Raji (cell line): ENCODE measurements at regions not wholly inside any gene's neighbourhood (a gene's known extent, or its start where the extent isn't known, plus 50 kb on each side); places are given as distances from the start of the nearest gene placed in this dataset.

Source experiments
- POLR2A ChIP-seq: IDR thresholded peaks from 2 replicates; pipeline ENCODE4 v1.6.1; 2011; ENCODE audit warnings: low read depth, low read length, control low read depth; ENCODE audit not compliant: insufficient read depth

DNA sequence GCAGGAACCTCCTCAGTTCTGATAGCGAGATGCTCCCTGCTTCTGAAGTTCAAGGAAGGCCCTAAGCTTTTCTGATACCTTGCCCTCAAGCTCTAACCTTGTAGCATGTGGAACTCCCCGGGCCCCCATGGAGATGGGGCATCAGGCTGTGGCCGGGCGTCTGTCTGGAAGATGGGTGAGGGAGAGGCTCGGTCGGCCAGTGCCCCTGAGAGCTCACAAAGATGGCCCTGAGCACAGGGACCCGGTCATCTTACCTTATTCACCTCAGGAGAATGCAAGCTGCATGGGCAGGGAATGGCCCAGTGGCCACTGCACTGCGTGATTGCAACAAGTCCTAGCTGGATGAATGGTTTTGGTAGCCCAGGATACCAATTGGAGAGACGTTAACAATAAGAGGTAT is 830.3 kb downstream of the TBC1D22A start:
- no peak for TF ChIP-seq POLR2A

DNA sequence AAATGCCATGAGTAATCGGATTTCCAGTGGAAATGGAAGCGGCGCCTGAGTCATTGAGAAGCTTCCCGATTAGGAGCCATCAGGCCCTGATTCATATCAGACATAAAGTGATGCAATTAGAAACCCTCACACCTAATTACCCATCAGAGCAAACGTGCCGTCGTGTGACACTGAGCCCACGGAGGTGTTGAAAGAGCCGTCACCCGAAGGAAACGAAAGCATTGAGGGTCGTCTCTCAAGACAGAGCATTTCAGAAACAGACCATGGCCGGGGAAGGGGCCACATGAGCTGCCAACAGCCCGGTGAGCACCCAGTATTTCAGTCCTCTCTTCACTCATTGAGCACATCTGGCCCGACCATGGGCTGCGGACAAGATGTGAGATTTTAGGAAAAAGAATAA is 829.3 kb downstream of the TBC1D22A start:
- TF ChIP-seq POLR2A: no peak

DNA sequence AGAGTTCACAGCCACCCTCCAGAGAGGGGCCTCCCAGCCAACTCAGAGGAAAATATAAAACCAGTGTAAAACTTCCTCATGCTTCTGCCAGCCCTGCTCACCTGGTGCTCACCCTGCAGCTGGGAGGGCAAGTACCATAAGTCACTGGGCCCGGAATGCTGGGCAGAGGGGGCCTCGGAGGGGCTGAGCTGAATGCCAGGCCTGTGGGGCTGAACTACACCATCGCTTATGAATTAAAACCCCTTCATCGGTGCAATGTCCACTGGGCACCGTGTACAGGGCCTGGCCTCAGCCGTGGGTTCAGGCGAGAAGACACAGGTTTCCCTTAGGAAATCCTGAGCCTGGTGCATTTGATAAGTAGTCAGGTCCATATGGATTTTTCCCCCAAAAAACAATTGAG is 828.6 kb downstream of the TBC1D22A start:
- TF ChIP-seq POLR2A: no peak

DNA sequence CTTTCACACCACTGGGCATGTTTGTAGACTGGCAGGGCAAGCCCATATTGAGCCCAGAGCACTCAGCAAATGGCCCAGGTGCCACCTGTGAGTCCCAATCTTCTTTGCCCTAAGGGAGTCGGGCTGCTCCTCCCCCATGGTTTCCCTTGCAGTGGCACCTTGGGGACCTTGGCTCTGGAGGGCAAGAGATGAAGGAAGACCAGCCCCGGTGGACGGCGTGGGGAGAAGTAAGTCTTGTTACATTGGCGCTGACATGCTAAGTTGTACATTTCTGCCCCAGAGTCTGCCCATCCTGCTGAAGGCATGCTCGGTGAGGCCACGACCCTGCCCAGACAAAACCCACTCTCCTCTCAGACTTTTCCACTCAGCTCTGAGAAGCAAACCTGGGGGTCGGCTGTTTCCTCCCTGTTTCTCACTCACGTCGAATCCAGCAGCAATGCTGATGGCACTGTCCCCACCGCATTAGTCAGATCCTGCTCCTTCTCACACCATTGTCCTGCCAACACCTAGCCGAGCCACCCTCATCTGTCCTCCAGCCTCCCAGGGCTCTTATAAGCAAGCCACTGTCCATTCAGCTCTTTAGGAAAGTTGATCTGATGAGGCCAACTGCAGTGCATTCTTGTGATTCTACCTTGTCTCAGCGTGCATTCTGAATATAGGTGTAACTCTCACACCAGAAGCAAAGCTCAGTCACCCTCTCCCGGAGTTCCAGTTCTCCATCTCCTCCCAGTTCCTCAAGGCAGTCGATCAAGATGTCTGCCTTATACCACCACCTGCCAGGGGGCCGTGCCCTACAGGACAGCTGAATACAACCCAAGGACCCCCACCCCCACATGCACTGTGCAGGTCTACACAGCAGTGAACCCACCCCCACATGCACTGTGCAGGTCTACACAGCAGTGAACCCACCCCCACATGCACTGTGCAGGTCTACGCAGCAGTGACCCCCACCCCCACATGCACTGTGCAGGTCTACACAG is 827.1 kb downstream of the TBC1D22A start:
- no peak for TF ChIP-seq POLR2A

DNA sequence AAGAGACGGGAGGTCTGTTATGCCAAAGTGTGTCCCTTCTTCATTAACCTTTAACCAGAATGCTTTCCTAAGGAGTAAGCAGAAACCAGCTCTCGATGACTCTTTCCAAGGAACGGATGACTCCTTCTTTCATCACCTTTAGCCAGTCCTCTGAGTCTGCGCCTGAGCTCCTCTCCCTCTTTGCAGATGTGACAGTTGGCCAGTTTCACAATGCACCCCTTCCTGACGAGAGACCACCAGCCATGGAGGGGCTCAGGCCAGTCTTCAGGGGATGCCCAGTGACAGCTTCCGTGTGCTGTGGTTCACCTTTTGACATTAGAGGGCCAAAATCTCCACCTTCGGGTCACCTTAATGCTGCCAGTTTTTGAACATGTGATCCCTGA is 826.1 kb downstream of the TBC1D22A start:
- no peak for TF ChIP-seq POLR2A

DNA sequence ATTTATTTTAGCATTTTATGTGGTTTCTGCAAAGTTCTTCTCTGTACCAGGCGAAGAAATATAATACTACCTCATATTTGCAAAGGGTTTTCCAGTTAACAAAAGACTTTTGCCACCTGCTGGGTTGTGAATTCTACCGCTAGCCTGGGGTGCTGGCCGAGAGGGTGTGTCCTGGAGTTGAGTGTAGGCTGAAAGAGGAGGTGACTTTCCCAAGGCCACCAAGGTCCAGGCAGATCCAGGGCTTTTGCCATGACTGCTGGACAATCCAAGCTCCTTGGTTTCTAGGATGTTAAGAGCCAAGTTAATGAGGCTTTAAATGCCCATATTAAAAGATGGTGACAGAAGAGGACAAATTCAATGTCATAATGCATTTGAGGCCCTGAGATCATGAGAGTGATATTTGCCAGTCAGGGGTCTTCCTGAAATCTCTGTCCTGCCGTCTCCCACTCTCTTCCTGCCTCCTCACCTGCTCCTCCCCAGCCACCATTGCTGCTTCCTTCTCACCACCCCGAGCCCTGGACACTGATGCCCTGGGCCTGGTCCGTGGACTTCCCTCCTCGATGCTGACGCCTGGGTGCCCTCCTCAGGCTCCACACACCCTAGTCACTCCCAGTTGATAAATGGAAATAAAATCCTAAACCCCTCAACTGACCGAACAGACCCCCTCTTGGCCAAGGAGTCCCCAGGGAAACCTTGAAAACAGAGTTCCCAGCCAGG is 825.6 kb downstream of the TBC1D22A start:
- TF ChIP-seq POLR2A: no peak

DNA sequence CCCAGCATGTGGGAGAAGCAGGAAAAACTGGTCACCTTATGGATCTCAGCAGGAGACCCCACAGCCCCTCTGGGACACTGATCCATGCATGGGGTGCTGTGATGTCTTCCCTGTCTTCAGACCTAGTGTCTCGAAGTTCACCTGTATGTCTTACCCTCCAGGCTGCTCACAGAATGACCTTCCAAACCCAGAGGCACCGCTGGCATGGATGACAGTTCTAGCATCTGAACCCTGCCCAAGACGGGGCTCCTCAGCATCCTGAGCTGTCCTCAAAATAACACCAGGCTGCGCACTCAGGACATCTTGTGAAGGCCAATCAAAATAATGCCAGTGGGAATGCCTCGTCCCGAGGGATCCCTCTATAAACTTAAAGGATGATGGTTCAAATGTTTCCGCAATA is 824.9 kb downstream of the TBC1D22A start:
- TF ChIP-seq POLR2A: no peak

DNA sequence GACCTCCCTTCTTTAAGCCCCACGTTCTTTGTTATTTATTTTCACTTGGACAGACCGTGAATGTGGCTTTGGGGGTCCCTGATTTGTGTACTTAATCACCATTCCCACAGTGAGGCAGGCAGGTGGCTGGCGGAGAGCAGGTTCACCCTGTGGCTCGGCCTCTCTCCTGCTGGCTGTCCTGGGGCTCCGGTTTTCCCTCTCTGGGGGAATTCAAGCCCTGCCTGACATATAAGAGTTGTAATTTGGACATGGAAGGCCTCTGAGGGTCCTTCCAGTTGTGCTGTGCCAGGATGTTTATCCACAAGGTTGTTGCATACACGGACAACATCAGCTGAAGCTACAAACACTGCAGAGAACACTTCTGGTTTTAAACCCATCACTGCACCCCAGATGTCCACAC is 824.5 kb downstream of the TBC1D22A start:
- no peak for TF ChIP-seq POLR2A

DNA sequence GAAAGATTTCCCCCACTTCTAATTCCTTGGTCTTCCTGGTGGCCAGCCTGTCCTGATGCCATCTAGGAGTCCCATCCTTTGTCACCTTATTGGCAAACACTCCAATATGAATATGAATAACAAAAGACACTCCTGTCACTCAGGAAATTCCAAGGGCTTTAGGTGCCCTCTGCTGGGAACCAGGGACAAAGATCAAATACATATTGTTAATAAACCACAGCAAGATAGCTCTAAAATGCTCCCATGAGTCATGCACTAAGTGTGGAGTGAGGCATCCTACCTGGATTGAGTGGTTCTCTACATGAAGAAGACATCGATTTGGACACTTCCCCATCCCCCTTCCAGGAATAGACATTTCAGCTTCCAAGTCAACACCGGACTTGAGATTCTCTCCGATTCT is 823.6 kb downstream of the TBC1D22A start:
- no peak for TF ChIP-seq POLR2A

DNA sequence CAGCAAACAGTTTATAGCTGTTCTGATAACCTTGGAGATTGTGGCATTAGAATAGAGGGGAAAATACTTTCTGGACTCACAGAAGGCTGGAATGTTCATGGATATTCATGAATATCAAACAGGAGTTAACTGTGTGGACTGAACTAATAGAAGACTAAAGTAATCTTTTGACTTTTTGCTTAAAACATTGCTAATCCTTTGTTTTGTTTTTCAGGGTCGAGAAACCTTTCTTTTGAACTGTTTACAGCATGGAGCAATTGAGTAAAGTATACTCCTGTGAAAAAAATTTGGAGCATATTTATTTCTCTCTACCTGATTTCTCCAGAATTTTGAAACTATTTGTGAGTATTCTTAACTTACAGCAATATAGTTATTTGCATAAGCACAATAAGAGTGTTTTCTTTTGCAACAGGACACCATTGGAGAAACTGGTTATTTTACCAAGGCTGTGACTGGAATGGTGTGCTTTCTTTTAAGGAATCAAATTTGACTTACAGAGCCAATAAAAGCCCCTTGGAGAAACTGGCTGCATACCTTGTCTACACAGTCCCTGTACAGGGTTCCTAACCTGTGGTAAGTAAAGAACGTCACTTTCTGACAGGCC is 821.6 kb downstream of the TBC1D22A start:
- TF ChIP-seq POLR2A: no peak

DNA sequence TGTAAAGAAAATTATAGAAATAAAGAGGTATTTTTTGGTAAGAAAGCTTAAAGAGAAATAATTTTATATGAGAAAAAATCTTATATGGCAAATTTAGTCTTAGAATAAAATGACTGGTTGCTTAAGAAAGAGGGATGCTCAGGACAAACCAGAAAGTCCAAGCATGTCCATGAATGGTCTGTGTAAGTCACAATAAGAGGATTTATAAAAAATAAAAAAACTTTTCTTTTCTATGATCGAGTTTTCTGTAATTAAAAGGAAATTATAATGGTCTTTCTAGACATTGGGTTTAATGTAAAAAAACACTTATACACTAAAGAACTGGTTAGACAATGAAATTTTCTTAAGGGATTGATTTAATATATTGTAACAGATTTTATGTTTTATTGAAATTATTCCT is 819.6 kb downstream of the TBC1D22A start:
- TF ChIP-seq POLR2A: no peak

DNA sequence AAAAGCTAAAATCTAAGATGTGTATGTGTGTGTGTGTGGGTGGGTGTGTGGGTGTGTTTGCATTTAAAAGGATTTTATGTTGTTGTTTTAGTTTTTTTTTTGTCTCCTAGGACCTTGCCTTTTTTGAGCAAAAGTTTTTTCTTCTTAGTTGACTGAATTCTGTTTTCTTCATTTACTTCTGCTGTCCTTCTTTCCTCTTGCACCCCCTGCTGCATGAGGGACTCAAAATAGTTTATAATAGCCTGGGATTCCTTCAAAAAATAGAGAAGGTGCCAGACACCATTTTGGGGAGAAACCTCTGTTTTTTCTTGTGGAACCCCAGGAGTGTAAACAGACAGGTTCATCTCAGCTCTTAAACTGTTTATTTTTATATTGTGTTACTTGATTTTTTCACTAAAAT is 817.7 kb downstream of the TBC1D22A start:
- TF ChIP-seq POLR2A: no peak

DNA sequence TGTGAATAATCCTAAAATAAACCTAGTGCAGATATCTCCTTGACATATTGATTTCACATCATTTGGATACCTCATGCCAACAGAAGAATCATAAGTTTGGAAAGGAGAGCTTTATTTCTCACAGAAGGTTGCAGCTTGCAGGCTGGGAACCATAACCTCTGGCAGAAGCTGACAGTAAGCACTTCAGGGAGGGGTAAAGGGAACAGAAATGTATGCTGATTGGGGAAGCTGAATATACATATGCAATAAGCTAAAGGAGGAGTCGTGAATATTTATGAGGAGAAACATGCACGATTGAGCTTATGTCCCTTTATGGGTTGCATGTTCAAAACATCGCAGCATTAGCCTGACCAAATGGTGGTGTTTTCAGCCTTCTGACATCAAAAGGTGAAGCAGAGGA is 814.5 kb downstream of the TBC1D22A start:
- no peak for TF ChIP-seq POLR2A

DNA sequence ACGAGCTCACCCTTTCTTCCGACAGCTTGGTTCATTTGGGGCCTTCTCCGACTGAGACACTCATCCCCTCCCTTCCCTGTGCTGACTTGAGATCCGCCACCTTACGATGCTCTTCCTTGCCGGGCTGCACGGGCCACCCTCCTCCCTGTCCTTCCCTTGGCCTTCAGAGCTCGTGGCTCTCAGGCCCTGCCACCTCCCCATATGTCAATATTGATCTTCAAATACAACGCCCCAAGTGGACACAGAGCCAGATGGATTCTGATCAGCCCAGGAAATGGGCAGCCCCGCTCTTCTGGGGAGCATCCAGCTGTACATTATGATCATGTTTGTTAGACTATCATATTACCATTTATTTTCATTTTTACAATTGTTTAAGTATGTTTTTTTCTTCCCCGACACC is 812.8 kb downstream of the TBC1D22A start:
- TF ChIP-seq POLR2A: no peak

DNA sequence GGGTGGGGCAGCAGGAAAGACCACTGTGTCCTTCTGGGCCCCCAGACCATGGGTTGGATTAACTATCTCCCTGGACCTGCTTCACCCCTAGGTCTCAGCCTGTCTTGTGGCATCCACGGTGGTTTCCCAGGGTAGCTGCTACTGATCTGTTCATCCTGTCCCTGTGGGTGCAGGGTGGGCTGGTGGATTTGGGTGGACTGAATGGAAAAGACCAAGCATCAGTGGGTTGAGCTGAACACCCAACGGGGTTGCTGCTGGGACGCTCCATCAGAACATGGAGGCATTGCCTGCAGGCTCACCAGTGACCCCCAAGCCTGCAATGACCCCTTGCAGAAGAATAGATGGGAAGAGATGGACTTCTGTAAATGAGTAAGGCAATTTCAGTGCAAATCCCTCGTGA is 812.1 kb downstream of the TBC1D22A start:
- TF ChIP-seq POLR2A: no peak

DNA sequence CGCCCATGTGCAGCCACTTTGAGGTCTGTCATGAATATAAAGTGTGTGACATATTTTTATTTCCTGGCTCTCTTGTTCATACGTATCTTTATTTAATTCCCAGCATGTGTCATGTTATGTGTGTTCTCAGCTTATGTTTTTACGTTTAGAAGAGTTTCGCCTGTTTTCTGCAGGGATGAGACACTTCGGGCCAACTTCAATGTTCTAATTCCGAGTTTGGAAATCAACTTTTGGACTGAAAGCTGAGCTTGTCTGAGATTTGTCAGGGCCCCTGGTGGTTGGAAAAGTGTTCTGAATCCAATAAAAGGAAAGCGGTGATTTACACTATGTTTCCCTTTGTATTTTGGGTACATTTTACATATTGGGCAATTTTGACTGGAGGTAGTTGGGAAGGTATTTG is 810.7 kb downstream of the TBC1D22A start:
- no peak for TF ChIP-seq POLR2A
